Lower leg skin (tissue), 3 donors: ENCODE measurements at regions not wholly inside any gene's neighbourhood (a gene's known extent, or its start where the extent isn't known, plus 50 kb on each side); places are given as distances from the start of the nearest gene placed in this dataset.

Source experiments
- CTCF ChIP-seq, 3 donors: fragments of 450-650 bp; IDR thresholded peaks; one replicate each; pipeline ENCODE4 v1.5.1; 2016; ENCODE audit warnings: antibody characterized with exemption in 3 of 3, mild to moderate bottlenecking in 3 of 3, moderate library complexity in 2 of 3
- POLR2A ChIP-seq, 2 donors: fragments of 450-650 bp; IDR thresholded peaks; one replicate each; pipeline ENCODE4 v1.6.1; 2016 to 2017; ENCODE audit warnings: antibody characterized with exemption in 2 of 2, mild to moderate bottlenecking in 1 of 2, moderate library complexity in 1 of 2

GRCh38 chr15:95263751-95264150, 1032.4 kb downstream of the MCTP2 start:
- TF ChIP-seq CTCF (IDR thresholded peaks at IDR 0.05) (no peak), POLR2A (IDR thresholded peaks at IDR 0.05) (no peak)
